GM19468 (cell line): ENCODE measurements at regions not wholly inside any gene's neighbourhood (a gene's known extent, or its start where the extent isn't known, plus 50 kb on each side); places are given as distances from the start of the nearest gene placed in this dataset.

Source experiments
- ATAC-seq: cut with Tn5 transposase; IDR thresholded peaks from one replicate; pipeline ENCODE4 v1.9.1; 2021; ENCODE audit warnings: mild to moderate bottlenecking, moderate library complexity, moderate number of reproducible peaks; ENCODE audit not compliant: unreplicated experiment; ENCODE audit errors: extremely low read depth

DNA sequence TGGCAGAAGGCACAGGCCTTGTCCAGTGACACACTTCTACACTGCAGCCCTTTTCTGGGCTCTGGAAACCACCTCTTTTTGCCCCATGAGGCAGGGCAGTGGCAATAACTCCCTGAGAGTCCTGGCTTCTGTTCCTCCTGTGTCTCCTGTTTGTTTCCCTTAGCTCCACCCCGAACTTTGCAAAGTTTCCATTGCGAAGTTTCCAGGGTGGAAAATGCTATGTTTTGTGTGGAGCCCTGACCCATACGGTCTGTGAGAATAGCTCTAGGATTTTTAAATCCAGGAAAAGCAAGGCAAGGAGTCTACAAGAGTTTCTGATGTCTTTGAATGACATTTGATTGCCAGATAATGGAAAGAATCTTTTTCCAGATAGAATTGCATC is 92.2 kb upstream of the AKR1E2 start:
- no peak for ATAC-seq

- no peak for ATAC-seq
These were observed 92.7 kb upstream of the AKR1E2 start for GRCh38 chr10:4733150-4733842.

GRCh38 chr10:4730998-4731397 is 95.0 kb upstream of the AKR1E2 start:
- ATAC-seq: no peak

DNA sequence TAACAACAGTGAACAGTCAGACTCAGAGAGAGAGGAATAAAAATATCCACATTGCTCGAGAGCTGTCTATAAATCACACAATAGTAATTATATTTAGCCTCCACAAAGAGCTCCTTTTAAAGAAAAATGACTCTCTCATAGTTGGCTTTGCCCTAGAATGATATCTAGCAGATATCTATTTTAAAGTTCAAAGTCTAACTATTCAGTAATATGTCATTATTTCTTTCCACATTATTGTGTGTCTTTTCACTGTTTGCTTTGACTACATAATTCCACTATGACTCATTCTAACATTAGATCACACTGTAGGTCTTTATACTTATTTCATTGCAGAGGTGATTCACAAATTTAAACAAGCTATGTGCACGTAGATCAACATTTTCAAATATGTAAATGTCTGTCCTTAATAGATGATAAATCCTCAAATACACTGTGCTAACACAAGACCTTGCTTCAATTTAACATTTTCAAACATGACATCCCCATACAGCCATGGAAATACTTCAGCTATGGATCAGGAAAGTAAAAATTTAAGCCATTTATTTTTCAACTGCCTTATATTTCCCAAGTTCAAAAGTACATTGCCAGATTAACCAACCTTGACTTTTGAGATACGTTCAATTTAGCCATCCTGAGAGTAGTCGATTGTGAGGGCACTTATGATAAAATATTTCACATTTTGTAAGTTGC is 99.9 kb upstream of the AKR1E2 start:
- no peak for ATAC-seq

DNA sequence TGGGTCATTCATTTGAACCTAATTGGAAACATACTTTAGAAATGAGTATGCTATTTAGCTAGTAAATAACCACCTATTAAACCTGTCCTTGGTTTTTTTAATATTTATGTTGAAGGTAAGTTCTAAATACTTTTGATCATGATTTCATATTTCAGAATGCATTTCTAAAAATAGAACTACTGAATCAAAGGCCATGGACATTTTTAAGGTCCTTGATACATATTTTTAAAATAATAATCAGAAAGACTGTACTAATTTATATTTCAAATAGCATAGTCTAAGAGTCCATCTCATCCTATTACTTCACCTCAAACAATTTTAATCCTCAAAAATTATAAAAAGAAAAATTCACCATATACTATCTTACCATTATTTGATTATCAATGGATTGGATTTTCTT is 102.1 kb upstream of the AKR1E2 start:
- ATAC-seq: no peak

DNA sequence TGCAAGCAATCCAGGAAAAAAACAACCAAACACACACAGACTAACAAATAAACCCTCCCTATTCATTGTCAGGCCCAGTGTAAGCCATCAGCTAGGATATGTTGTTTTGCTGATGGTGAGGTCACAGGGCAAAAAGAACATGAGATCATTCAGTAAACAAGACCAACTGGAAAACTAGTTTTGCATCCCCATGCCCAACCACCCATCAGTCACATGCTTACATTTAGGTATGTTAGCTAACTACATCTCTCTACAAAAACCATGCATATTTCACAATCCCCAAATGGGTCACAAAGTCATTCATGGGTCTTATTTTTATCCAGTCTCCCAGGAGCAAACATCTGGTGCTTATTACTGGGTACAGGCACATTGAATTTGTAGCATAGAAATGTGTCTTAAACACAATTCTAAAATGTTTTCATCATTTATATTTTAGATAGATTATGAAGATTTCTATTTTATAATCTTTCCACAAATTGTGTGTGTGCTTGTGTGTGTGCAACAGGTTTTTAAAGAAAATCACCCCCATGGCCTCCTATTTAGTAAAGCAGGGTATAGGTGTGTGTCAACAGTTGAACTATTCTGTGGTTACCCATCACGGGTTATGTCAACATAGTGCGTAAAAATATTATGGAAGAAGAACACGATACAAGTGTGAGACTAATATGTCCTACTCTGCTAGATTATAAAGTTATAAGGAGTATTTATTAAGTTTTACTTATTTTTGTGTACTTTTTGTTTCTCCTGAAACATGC is 103.8 kb upstream of the AKR1E2 start:
- ATAC-seq: no peak

GRCh38 chr10:4720463-4720862 is 105.5 kb upstream of the AKR1E2 start:
- ATAC-seq: no peak

GRCh38 chr10:4719671-4720070 is 106.3 kb upstream of the AKR1E2 start:
- ATAC-seq: no peak

- no peak for ATAC-seq
These were observed 107.0 kb upstream of the AKR1E2 start for GRCh38 chr10:4719036-4719435.

DNA sequence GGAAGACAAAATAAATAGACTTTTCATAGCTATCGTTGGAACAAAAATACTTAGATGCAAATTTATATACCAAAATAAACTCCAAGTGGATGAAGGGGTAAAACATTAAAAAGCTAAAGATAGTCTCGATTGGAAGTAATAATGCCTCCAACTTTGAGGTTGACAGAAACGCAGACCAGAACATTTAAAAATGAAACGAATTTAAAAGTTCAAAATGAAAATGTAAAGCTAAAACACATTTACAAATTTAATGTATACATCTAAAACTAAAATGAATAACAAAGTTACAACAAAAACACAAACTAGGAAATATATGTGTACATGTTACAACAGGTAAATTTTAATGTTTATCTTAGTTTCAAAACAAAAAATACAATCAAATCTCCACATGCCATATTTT is 107.5 kb upstream of the AKR1E2 start:
- no peak for ATAC-seq

DNA sequence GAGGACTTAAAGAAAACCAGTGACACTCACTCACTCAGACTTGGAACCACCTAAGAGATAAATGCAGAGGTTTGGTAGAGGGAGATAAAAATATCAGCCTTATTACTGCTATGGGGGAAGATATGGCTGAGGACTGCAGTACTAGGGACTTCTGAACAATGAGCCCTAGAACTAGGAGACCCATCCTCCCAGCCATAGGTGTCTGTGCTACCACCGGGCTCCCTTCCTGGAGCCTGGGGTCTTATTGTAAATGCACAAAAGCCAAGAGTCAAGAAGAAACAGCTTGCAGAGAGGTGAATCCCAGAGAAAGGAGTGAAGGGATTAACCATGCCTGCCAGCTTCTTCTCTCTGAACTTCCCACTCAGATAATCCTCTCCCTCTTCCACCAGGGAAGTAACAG is 108.3 kb upstream of the AKR1E2 start:
- no peak for ATAC-seq

DNA sequence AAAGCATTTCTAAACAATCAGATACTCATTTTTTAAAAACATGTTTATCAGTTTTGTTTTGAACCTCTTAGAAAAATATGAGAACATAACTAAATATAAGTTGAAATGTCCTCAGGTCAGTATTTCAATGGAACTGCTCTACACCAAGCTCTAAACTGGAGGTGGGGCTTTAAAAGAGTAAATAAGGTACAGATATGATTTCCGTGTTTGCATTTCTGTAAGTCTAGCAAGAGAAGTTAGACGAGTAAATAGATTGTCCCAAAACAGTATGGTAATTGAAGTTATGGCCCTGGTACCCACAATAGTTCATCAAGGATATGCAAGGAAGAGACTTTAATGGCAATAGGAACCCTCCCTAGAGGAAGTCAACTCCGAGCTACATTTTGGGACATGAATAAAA is 115.1 kb upstream of the AKR1E2 start:
- ATAC-seq: no peak

DNA sequence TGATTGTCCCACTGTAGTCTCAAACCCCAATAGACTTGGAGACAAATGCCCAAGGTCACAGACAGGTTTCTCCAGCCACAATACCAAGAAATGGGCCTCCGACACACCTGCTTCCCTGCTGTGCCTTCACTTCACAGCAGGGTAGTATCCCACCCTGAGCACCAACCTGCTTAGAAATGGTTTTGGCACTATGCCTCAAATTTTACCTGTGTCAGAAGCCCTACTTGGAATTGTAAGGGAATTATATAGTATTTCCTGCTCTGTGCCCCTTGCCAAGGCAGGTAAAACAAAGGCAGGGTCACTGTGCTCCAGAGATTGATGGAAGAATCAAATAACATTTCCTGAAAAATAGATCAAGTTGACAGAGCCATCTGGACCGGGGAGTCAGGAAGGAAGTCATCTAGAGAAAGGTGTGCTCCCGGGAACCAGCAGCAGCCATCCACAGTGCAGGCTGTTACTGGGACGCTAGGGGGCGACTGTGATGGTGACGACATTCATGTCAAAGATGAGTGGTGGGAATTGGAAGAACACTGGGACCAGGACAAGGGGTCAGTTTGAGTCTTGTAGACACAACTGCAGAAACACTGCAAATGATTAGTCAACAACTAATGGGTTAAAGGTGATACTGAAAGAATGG is 117.8 kb upstream of the AKR1E2 start:
- no peak for ATAC-seq

GRCh38 chr10:4707221-4707620 is 118.8 kb upstream of the AKR1E2 start:
- ATAC-seq: no peak

GRCh38 chr10:4704034-4704545 is 121.9 kb upstream of the AKR1E2 start:
- ATAC-seq: no peak

- no peak for ATAC-seq
These were observed 125.0 kb upstream of the AKR1E2 start for GRCh38 chr10:4701016-4701415.

- no peak for ATAC-seq
These were observed 125.9 kb upstream of the AKR1E2 start for GRCh38 chr10:4699950-4700730.

DNA sequence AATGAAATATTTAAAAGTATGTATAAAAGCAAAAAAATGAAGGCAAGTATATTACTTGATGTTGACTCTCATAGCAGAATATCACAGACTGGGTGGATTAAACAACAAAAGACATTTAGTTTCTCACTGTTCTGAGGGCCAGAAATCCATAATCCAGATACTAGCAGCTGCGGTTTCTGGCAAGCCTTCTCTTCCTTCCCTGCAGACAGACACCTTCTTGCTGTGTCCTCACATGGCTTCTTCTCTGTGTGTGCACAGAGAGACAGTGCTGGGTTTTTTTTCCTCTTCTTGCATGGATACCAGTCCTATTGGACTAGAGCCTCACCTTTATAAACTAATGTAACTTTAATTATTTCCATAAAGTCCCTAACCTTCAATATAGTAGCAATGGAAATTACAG is 127.9 kb upstream of the AKR1E2 start:
- ATAC-seq: no peak

- no peak for ATAC-seq
These were observed 129.8 kb upstream of the AKR1E2 start for GRCh38 chr10:4696186-4696585.

DNA sequence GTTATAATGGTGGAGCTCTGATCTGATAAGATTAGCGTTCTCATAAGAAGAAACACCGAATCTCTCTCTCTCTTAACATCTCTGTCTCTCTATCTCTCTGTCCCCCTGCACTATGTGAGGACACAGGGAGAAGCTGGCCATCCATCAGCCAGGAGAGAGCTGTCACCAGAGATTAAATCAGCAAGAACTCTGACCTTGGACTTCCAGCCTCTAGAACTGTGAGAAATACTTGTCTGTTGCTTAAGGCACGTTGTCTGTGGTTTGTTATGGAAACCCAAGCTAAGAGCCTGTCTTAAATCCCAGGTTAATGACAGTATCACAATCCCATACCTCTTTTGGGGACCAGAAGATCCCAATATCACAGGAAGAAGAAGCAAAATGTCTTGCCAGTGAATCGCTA is 132.0 kb upstream of the AKR1E2 start:
- ATAC-seq: no peak
